ENCODE measurements at regions not wholly inside any gene's neighbourhood (a gene's known extent, or its start where the extent isn't known, plus 50 kb on each side); places are given as distances from the start of the nearest gene placed in this dataset.

DNA sequence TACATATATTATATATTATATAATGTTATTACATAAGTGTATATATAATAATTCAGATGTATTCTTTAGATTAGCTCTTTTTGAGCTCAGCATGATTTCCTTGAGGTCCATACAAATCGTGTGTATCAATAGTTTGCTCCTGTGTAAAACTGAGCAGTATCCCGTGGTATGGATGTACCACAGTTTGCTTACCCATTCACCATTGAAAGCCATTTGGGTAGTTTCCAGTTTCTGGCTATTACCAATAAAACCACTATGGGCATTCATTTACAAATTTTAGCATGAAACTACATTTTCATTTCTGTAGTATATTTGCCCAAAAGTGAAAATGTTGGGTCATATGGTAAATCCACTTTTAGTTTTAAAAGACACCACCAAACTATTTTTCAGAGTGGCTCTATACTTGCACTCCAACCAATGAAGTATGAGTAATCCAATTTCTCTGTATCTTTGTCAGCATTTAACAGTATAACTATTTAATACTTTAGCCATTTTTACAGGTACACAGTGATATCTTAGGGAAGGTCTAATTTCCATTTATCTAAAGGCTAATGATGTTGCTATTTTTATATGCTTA lies 1361.4 kb upstream of the GBE1 start:
- TF ChIP-seq, protein P1, sequence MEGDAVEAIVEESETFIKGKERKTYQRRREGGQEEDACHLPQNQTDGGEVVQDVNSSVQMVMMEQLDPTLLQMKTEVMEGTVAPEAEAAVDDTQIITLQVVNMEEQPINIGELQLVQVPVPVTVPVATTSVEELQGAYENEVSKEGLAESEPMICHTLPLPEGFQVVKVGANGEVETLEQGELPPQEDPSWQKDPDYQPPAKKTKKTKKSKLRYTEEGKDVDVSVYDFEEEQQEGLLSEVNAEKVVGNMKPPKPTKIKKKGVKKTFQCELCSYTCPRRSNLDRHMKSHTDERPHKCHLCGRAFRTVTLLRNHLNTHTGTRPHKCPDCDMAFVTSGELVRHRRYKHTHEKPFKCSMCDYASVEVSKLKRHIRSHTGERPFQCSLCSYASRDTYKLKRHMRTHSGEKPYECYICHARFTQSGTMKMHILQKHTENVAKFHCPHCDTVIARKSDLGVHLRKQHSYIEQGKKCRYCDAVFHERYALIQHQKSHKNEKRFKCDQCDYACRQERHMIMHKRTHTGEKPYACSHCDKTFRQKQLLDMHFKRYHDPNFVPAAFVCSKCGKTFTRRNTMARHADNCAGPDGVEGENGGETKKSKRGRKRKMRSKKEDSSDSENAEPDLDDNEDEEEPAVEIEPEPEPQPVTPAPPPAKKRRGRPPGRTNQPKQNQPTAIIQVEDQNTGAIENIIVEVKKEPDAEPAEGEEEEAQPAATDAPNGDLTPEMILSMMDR (IDR thresholded peaks at IDR 0.05 in 2 of 3, conservative IDR thresholded peaks at IDR 0.05 in 1 of 3; ENCODE audit: insufficient read depth in 2 of 3, low read depth in 1 of 3, low read length in 3 of 3): no peak
- TF ChIP-seq FOXJ2 (tag; IDR thresholded peaks at IDR 0.05): no peak
- TF ChIP-seq, protein P2, sequence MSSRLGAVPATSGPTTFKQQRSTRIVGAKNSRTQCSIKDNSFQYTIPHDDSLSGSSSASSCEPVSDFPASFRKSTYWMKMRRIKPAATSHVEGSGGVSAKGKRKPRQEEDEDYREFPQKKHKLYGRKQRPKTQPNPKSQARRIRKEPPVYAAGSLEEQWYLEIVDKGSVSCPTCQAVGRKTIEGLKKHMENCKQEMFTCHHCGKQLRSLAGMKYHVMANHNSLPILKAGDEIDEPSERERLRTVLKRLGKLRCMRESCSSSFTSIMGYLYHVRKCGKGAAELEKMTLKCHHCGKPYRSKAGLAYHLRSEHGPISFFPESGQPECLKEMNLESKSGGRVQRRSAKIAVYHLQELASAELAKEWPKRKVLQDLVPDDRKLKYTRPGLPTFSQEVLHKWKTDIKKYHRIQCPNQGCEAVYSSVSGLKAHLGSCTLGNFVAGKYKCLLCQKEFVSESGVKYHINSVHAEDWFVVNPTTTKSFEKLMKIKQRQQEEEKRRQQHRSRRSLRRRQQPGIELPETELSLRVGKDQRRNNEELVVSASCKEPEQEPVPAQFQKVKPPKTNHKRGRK (tag; IDR thresholded peaks at IDR 0.05): no peak
- TF ChIP-seq, protein P3, sequence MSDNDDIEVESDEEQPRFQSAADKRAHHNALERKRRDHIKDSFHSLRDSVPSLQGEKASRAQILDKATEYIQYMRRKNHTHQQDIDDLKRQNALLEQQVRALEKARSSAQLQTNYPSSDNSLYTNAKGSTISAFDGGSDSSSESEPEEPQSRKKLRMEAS (CRISPR knock-in tag; IDR thresholded peaks at IDR 0.05): no peak
- TF ChIP-seq FOXM1 (IDR thresholded peaks at IDR 0.05; ENCODE audit: low read depth): no peak
- TF ChIP-seq FOXM1 (CRISPR knock-in tag; IDR thresholded peaks at IDR 0.05; ENCODE audit: low read depth): no peak
- TF ChIP-seq, protein P4, sequence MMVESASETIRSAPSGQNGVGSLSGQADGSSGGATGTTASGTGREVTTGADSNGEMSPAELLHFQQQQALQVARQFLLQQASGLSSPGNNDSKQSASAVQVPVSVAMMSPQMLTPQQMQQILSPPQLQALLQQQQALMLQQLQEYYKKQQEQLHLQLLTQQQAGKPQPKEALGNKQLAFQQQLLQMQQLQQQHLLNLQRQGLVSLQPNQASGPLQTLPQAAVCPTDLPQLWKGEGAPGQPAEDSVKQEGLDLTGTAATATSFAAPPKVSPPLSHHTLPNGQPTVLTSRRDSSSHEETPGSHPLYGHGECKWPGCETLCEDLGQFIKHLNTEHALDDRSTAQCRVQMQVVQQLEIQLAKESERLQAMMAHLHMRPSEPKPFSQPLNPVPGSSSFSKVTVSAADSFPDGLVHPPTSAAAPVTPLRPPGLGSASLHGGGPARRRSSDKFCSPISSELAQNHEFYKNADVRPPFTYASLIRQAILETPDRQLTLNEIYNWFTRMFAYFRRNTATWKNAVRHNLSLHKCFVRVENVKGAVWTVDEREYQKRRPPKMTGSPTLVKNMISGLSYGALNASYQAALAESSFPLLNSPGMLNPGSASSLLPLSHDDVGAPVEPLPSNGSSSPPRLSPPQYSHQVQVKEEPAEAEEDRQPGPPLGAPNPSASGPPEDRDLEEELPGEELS (CRISPR knock-in tag; IDR thresholded peaks at IDR 0.05; ENCODE audit: borderline replicate concordance): no peak
- no peak for TF ChIP-seq YY1 (IDR thresholded peaks at IDR 0.05; ENCODE audit: borderline replicate concordance in 1 of 3, control insufficient read depth in 1 of 3, extremely low read depth in 1 of 3, insufficient read depth in 3 of 3, insufficient read length in 1 of 3, insufficient replicate concordance in 2 of 3, low read depth in 1 of 3, low read length in 2 of 3)
- no peak for TF ChIP-seq RAD21 (CRISPR knock-in tag; conservative IDR thresholded peaks at IDR 0.05 in 1 of 2, IDR thresholded peaks at IDR 0.05 in 1 of 2)
- TF ChIP-seq POLR2AphosphoS5 (IDR thresholded peaks at IDR 0.05; ENCODE audit: control insufficient read depth, insufficient read depth, low read depth, low read length): no peak
